ENCODE measurements at regions not wholly inside any gene's neighbourhood (a gene's known extent, or its start where the extent isn't known, plus 50 kb on each side); places are given as distances from the start of the nearest gene placed in this dataset.

- CTCF ChIA-PET, result no interaction called here
- no peaks in the 10 kb centered on the region; the same call in 1 of the 2 replicates for H3K9me2 ChIP-seq (ENCODE audit: insufficient read depth)
- H3F3A ChIP-seq (ENCODE audit: insufficient read depth, low read depth), result no peaks in the 10 kb centered on the region
- no peaks in the 10 kb centered on the region for H3K36me3 ChIP-seq (ENCODE audit: low read depth)
- H3K27me3 ChIP-seq (ENCODE audit: insufficient read depth, low read depth), result no peaks in the 10 kb centered on the region
- no peak overlapping the region for H3K4me2 ChIP-seq
- POLR2A ChIA-PET (ENCODE audit: unreplicated experiment), result interaction anchor here (0.6 kb wide), 1 partner anchor 1077 kb away, joined by 3 read pairs; no protein-coding TSS in a partner anchor
- no peaks in the 10 kb centered on the region for H3K79me2 ChIP-seq (ENCODE audit: low read depth)
- no peaks in the 10 kb centered on the region; the same call in 1 of the 2 replicates for H3K9me3 ChIP-seq (ENCODE audit: insufficient read depth, low read depth)
- TF ChIP-seq CTCF (conservative IDR thresholded peaks at IDR 0.05) (no peak), EZH2 (IDR thresholded peaks at IDR 0.05; ENCODE audit: low read depth) (no peak)
- intact Hi-C loops (cut with micrococcal nuclease; ENCODE audit: unreplicated experiment), result no loop called here
- no peak for DNase-seq
- no peaks in the 10 kb centered on the region for H3K4me1 ChIP-seq (replicated peaks; ENCODE audit: insufficient read depth)
- H3K4me3 ChIP-seq, result no peak overlapping the region
- H3K27ac ChIP-seq, result no peak overlapping the region
- H2AFZ ChIP-seq, result no peak overlapping the region
- no peaks in the 10 kb centered on the region for H4K20me1 ChIP-seq (ENCODE audit: insufficient read depth)
- no TSS peak for BruUV-seq (replicated peaks)
Observed at GRCh38 chr13:108146642-108147041, 68.7 kb downstream of the LIG4 start.

GRCh38 chr13:108142702-108143436, 72.5 kb downstream of the LIG4 start:
- no peak overlapping the region for H3K27ac ChIP-seq
- DNase-seq, result no peak
- CTCF ChIA-PET, result no interaction called here
- no peak for TF ChIP-seq CTCF (conservative IDR thresholded peaks at IDR 0.05)
- POLR2A ChIA-PET (ENCODE audit: unreplicated experiment), result no interaction called here
- H3K27me3 ChIP-seq (ENCODE audit: insufficient read depth, low read depth), result no peaks in the 10 kb centered on the region
- no peak overlapping the region for H3K4me2 ChIP-seq
- no peaks in the 10 kb centered on the region for H4K20me1 ChIP-seq (ENCODE audit: insufficient read depth)
- intact Hi-C loops (cut with micrococcal nuclease; ENCODE audit: unreplicated experiment), result no loop called here
- no peaks in the 10 kb centered on the region for H3K79me2 ChIP-seq (ENCODE audit: low read depth)
- no peaks in the 10 kb centered on the region; the same call in 1 of the 2 replicates for H3K9me2 ChIP-seq (ENCODE audit: insufficient read depth)
- H3F3A ChIP-seq (ENCODE audit: insufficient read depth, low read depth), result no peaks in the 10 kb centered on the region
- no peak overlapping the region for H2AFZ ChIP-seq
- BruUV-seq (replicated peaks), result no TSS peak
- H3K4me1 ChIP-seq (replicated peaks; ENCODE audit: insufficient read depth), result no peaks in the 10 kb centered on the region
- H3K9me3 ChIP-seq (ENCODE audit: insufficient read depth, low read depth), result no peaks in the 10 kb centered on the region; the same call in 1 of the 2 replicates
- no peak overlapping the region for H3K4me3 ChIP-seq
- H3K36me3 ChIP-seq (ENCODE audit: low read depth), result no peaks in the 10 kb centered on the region

- H3K9me2 ChIP-seq (ENCODE audit: insufficient read depth), result no peaks in the 10 kb centered on the region
- no peak for DNase-seq
- no peaks in the 10 kb centered on the region for H3F3A ChIP-seq (ENCODE audit: insufficient read depth, low read depth)
- H4K20me1 ChIP-seq (ENCODE audit: insufficient read depth), result no peaks in the 10 kb centered on the region
- intact Hi-C loops (cut with micrococcal nuclease; ENCODE audit: unreplicated experiment), result no loop called here
- H3K4me3 ChIP-seq, result no peak overlapping the region
- H3K27me3 ChIP-seq (ENCODE audit: insufficient read depth, low read depth), result no peaks in the 10 kb centered on the region
- no peak overlapping the region for H2AFZ ChIP-seq
- BruUV-seq (replicated peaks), result no TSS peak
- H3K9me3 ChIP-seq (ENCODE audit: insufficient read depth, low read depth), result no peaks in the 10 kb centered on the region; the same call in 1 of the 2 replicates
- no peaks in the 10 kb centered on the region for H3K79me2 ChIP-seq (ENCODE audit: low read depth)
- no peak overlapping the region for H3K27ac ChIP-seq
- no peak for TF ChIP-seq EZH2 (IDR thresholded peaks at IDR 0.05; ENCODE audit: low read depth)
- TF ChIP-seq CTCF (conservative IDR thresholded peaks at IDR 0.05), result no peak
- no peaks in the 10 kb centered on the region for H3K36me3 ChIP-seq (ENCODE audit: low read depth)
- no peak overlapping the region for H3K4me2 ChIP-seq
- ChIA-PET CTCF (no interaction called here), POLR2A (ENCODE audit: unreplicated experiment) (no interaction called here)
- no peaks in the 10 kb centered on the region for H3K4me1 ChIP-seq (replicated peaks; ENCODE audit: insufficient read depth)
Observed at GRCh38 chr13:108137176-108137575, 78.2 kb downstream of the LIG4 start.
